ENCODE measurements at regions not wholly inside any gene's neighbourhood (a gene's known extent, or its start where the extent isn't known, plus 50 kb on each side); places are given as distances from the start of the nearest gene placed in this dataset.

GRCh38 chr7:131265227-131265626 lies 62.4 kb upstream of the MKLN1 start:
- no peak for DNase-seq (ENCODE audit: low read depth)

DNA sequence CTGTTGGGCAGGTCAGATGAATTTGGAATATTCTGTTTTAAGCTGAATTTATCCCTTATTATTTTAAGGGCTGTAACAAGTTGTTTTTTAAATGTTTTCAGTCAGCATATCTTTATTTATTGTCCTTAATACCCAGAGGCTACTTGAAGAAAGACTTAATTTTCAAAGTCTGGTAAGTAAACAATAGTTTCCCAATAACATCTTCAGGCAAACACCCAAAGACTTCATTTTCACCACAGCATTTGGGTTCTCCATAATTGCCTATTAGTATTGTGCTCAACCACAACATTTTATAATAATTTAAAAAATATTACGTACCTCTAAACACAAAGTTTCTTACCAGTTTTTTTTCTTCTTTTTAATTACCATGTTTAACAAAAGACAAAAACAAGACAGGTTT lies 60.0 kb upstream of the MKLN1 start:
- no peak for DNase-seq (ENCODE audit: low read depth)

DNA sequence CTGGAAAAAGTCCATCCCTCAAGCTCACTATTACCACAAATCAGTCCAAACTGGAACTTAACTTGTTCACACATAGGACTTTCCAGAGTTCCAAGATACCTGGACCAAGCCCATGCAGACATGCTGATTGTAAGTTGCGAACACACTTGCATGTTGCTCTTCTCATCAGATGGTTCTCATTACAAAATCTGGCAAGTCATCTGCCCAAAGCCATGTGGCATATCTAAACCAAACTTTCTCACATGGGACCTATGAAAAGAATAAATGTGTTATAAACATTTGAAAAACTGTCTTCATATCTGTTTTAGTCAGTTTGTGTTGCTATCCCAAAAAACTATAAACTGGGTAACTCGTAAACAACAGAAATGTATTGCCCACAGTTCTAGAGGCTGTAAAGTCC lies 58.8 kb upstream of the MKLN1 start:
- no peak for DNase-seq (ENCODE audit: low read depth)

DNA sequence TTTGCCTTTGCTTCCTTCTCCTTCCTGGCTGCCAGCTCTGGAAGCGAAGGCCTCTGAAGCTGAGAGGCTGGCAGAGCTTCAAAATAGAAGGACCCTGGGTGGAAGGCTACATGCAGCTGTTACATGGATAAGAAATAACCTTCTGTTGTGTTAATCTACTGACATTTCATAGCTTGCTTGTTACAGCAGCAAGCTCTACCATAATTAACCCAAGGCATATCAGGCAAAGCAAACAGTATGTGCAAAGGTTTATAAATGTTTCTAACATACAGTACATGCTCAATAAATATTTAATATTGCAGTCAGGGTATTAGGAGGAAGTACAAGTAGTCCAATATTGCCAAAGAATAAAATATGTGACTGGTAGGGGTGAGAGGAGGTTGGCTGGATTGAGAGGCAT lies 55.6 kb upstream of the MKLN1 start:
- no peak for DNase-seq (ENCODE audit: low read depth)

DNA sequence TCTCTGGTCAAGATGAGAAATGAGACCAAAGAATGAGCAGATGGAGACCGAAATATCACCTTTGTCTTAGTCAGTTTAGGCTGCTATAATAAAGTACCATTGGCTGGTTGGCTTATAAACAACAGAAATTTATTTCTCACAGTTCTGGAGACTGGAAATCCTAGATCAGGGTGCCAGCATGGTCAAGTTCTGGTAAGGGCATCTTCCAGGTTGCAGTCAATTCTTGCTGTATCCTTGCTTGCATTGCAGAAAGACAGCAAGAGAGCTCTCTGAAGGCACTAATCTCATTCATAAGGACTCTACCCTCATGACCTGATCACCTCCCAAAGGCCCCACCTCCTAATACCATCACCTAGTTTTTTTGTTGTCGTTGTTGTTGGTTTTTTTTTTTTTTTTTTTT lies 52.7 kb upstream of the MKLN1 start:
- DNase-seq (ENCODE audit: low read depth) = no peak

- no peak for DNase-seq (ENCODE audit: low read depth)
Observed at GRCh38 chr7:131276190-131276589, 51.5 kb upstream of the MKLN1 start.

DNA sequence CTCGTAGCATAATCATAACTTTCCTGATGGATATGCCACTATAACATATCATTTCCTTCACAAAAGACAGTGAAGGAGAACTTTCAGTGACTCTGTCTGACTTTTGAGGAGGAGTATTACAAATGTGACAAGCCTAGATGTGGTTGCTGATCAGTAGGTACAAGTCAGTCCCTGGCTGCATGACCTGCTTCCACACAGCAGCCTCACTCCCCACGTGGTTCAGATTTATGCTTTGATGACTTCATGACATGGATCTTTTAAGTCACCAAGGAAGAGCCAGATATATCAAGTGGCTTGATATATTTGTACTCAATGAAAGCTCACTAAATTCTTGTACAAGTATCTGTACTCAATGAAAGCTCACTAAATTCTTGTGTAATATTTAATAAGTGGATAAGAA lies 50.9 kb upstream of the MKLN1 start:
- no peak for DNase-seq (ENCODE audit: low read depth)

Measured in stimulated activated CD8-positive, alpha-beta memory T cell treated with anti-CD3 and anti-CD28 coated beads, Interleukin-12 subunit alpha, Interleukin-12 subunit beta, amount 100 ng/mL, for 4 hours (primary cell).